IMR-90 (cell line): ENCODE measurements at regions not wholly inside any gene's neighbourhood (a gene's known extent, or its start where the extent isn't known, plus 50 kb on each side); places are given as distances from the start of the nearest gene placed in this dataset.

Source experiments
- ATAC-seq: fragments of 200-7000 bp; cut with Tn5 transposase; 2 replicates; pipeline ENCODE4 v1.9.1; 2020; ENCODE audit warnings: low read depth, mild to moderate bottlenecking, moderate library complexity
- BruUV-seq: library from RNA; stranded (reverse); fragments of 400-500 nt; replicated peaks from 2 replicates; lab custom pipeline; 2021; lab: Mats Ljungman, UMichigan
- CTCF ChIA-PET: fragments of 300-600 bp; formaldehyde crosslinking; extraction: SDS; loops from one replicate; lab custom pipeline; 2021; ENCODE audit warnings: antibody characterized with exemption; lab: Yijun Ruan, JAX
- POLR2A ChIA-PET: fragments of 300-600 bp; sonication (Branson Sonifier 250); formaldehyde crosslinking; loops from one replicate; lab custom pipeline; 2022; ENCODE audit warnings: antibody characterized with exemption; ENCODE audit not compliant: unreplicated experiment; lab: Charles Lee
- DNase-seq: peaks from one replicate; pipeline ENCODE4 v3.0.0; 2013
- H2AFZ ChIP-seq: replicated peaks from 2 replicates; pipeline ENCODE3; 2013; ENCODE audit warnings: low read length, mild to moderate bottlenecking; ENCODE audit not compliant: poor library complexity
- H2AK5ac ChIP-seq: 2 replicates; pipeline ENCODE4 v1.6.1; 2013; ENCODE audit warnings: low read depth, low read length, inconsistent platforms
- H2AK9ac ChIP-seq: replicated peaks from 2 replicates; pipeline ENCODE3; 2013; ENCODE audit warnings: mild to moderate bottlenecking, low read depth, low read length, moderate library complexity; ENCODE audit not compliant: poor library complexity
- H2BK120ac ChIP-seq: 2 replicates; pipeline ENCODE4 v1.6.1; 2013; ENCODE audit warnings: low read depth, low read length, inconsistent platforms
- H2BK15ac ChIP-seq: 3 replicates; pipeline ENCODE4 v1.6.1; 2013; ENCODE audit warnings: low read depth, low read length, inconsistent platforms
- H2BK20ac ChIP-seq: 2 replicates; pipeline ENCODE4 v1.6.1; 2013; ENCODE audit warnings: low read depth, mild to moderate bottlenecking, inconsistent platforms, low read length, moderate library complexity
- H2BK5ac ChIP-seq: 2 replicates; pipeline ENCODE4 v1.6.1; 2013; ENCODE audit warnings: mild to moderate bottlenecking, low read depth, low read length, inconsistent platforms; ENCODE audit not compliant: poor library complexity, severe bottlenecking
- H3K14ac ChIP-seq: replicated peaks from 2 replicates; pipeline ENCODE4 v1.6.1; 2013; ENCODE audit warnings: low read depth, low read length, inconsistent platforms
- H3K18ac ChIP-seq: 2 replicates; pipeline ENCODE4 v1.6.1; 2013; ENCODE audit warnings: low read depth, low read length, control low read depth
- H3K23ac ChIP-seq: 2 replicates; pipeline ENCODE4 v1.6.1; 2013; ENCODE audit warnings: low read depth, low read length, inconsistent platforms
- H3K27ac ChIP-seq: 2 replicates; pipeline ENCODE4 v1.5.1; 2013; ENCODE audit warnings: mild to moderate bottlenecking, control low read depth, low read length; ENCODE audit not compliant: insufficient read depth
- H3K27me3 ChIP-seq: 2 replicates; pipeline ENCODE4 v1.6.1; 2013; ENCODE audit warnings: low read length; ENCODE audit not compliant: control insufficient read depth, insufficient read depth
- H3K36me3 ChIP-seq: 2 replicates; pipeline ENCODE4 v1.6.1; 2013; ENCODE audit warnings: low read length, mixed read lengths; ENCODE audit not compliant: control insufficient read depth, insufficient read depth
- H3K4ac ChIP-seq: 2 replicates; pipeline ENCODE4 v1.6.1; 2013; ENCODE audit warnings: low read depth, low read length, inconsistent platforms
- H3K4me1 ChIP-seq: 2 replicates; pipeline ENCODE4 v1.6.1; 2013; ENCODE audit warnings: low read length, mixed read lengths; ENCODE audit not compliant: control insufficient read depth, insufficient read depth
- H3K4me2 ChIP-seq: 2 replicates; pipeline ENCODE4 v1.6.1; 2013; ENCODE audit warnings: low read depth, mild to moderate bottlenecking, control low read depth, low read length, moderate library complexity
- H3K4me3 ChIP-seq: 2 replicates; pipeline ENCODE4 v1.5.1; 2013; ENCODE audit warnings: low read depth, mild to moderate bottlenecking, control low read depth, low read length, moderate library complexity; ENCODE audit not compliant: insufficient read depth
- H3K56ac ChIP-seq: 2 replicates; pipeline ENCODE4 v1.6.1; 2013; ENCODE audit warnings: low read length, inconsistent platforms; ENCODE audit not compliant: insufficient read depth; ENCODE audit errors: extremely low read depth
- H3K79me1 ChIP-seq, 2 experiments: 2 replicates each; pipeline ENCODE4 v1.6.1; 2013; ENCODE audit warnings: low read length in 2 of 2, inconsistent platforms in 1 of 2, low read depth in 1 of 2
- H3K9ac ChIP-seq: 2 replicates; pipeline ENCODE4 v1.6.1; 2013; ENCODE audit warnings: low read depth, low read length, control low read depth
- H3K9me1 ChIP-seq: 2 replicates; pipeline ENCODE4 v1.6.1; 2013; ENCODE audit warnings: low read length, inconsistent platforms; ENCODE audit not compliant: insufficient read depth
- H3K9me3 ChIP-seq: 2 replicates; pipeline ENCODE4 v1.6.1; 2013; ENCODE audit warnings: low read length; ENCODE audit not compliant: control insufficient read depth, insufficient read depth
- H4K20me1 ChIP-seq: 2 replicates; pipeline ENCODE4 v1.6.1; 2013; ENCODE audit warnings: low read length, inconsistent platforms; ENCODE audit not compliant: insufficient read depth
- H4K5ac ChIP-seq: 2 replicates; pipeline ENCODE4 v1.6.1; 2013; ENCODE audit warnings: mild to moderate bottlenecking, low read depth, low read length, control low read depth
- H4K8ac ChIP-seq, 2 experiments: 2 replicates each; pipeline ENCODE4 v1.6.1; 2013; ENCODE audit warnings: low read depth in 2 of 2, low read length in 2 of 2, control low read depth in 1 of 2, inconsistent platforms in 1 of 2
- H4K91ac ChIP-seq: 2 replicates; pipeline ENCODE4 v1.6.1; 2013; ENCODE audit warnings: low read depth, low read length, inconsistent platforms; ENCODE audit not compliant: insufficient read depth
- BHLHE40 ChIP-seq: fragments of 150-350 bp; IDR thresholded peaks from 2 replicates; pipeline ENCODE4 v1.6.1; 2016; ENCODE audit warnings: mild to moderate bottlenecking, low read depth, low read length
- CEBPB ChIP-seq: IDR thresholded peaks from 2 replicates; pipeline ENCODE4 v1.6.1; 2012; ENCODE audit warnings: low read depth, low read length, improper control_type of control experiment
- CHD1 ChIP-seq: IDR thresholded peaks from 2 replicates; pipeline ENCODE4 v1.6.1; 2012; ENCODE audit warnings: low read depth, low read length, improper control_type of control experiment
- FOS ChIP-seq: fragments of 150-350 bp; IDR thresholded peaks from 2 replicates; pipeline ENCODE4 v1.6.1; 2016; ENCODE audit warnings: low read depth, low read length
- MAFK ChIP-seq: IDR thresholded peaks from 2 replicates; pipeline ENCODE4 v1.6.1; 2012; ENCODE audit warnings: low read depth, low read length, improper control_type of control experiment
- MAZ ChIP-seq: IDR thresholded peaks from 2 replicates; pipeline ENCODE4 v1.6.1; 2012; ENCODE audit warnings: low read depth, mild to moderate bottlenecking, low read length, improper control_type of control experiment, moderate library complexity, borderline replicate concordance
- MXI1 ChIP-seq: IDR thresholded peaks from 2 replicates; pipeline ENCODE4 v1.6.1; 2012; ENCODE audit warnings: low read depth, mild to moderate bottlenecking, low read length, moderate library complexity, borderline replicate concordance
- NFE2L2 ChIP-seq: fragments of 150-350 bp; IDR thresholded peaks from 2 replicates; pipeline ENCODE4 v1.6.1; 2016; ENCODE audit warnings: low read depth, mild to moderate bottlenecking, low read length
- POLR2A ChIP-seq: IDR thresholded peaks from 2 replicates; pipeline ENCODE4 v1.6.1; 2012; ENCODE audit warnings: mild to moderate bottlenecking, low read depth, low read length
- RAD21 ChIP-seq: IDR thresholded peaks from 2 replicates; pipeline ENCODE4 v1.6.1; 2012; ENCODE audit warnings: low read length, improper control_type of control experiment
- RCOR1 ChIP-seq: IDR thresholded peaks from 2 replicates; pipeline ENCODE4 v1.6.1; 2012; ENCODE audit warnings: mild to moderate bottlenecking, low read length, improper control_type of control experiment; ENCODE audit not compliant: insufficient replicate concordance
- RFX5 ChIP-seq: IDR thresholded peaks from 2 replicates; pipeline ENCODE4 v1.8.0; 2012; ENCODE audit warnings: low read depth, mild to moderate bottlenecking, low read length, moderate library complexity
- SMC3 ChIP-seq: fragments of 150-350 bp; IDR thresholded peaks from 2 replicates; pipeline ENCODE4 v1.6.1; 2016; ENCODE audit warnings: low read depth, mild to moderate bottlenecking, antibody characterized with exemption, low read length, moderate library complexity
- WGBS, 2 experiments: methylation state at CpG; one replicate each; pipeline versions ENCODE4 v1.1.5 to v1.1.7; 2013; ENCODE audit warnings: missing lambda C conversion rate in 2 of 2; ENCODE audit not compliant: insufficient read length in 1 of 2; ENCODE audit errors: extremely low coverage in 2 of 2; 5-methylcytosine and 5-hydroxymethylcytosine counted together
- dilution Hi-C: fragments of 300-500 bp; cut with HindIII; formaldehyde crosslinking; loops from one replicate; pipeline ENCODE4 v1.14.3; 2018; ENCODE audit warnings: low sequenced_read_pairs; ENCODE audit not compliant: unreplicated experiment
- in situ Hi-C: fragments of 300-500 bp; cut with MboI; formaldehyde crosslinking; loops from 3 replicates; pipeline ENCODE4 v1.14.3; 2019; ENCODE audit warnings: low sequenced_read_pairs, inconsistent platforms, mixed read lengths
- intact Hi-C: fragments of 100-400 bp; cut with micrococcal nuclease; formaldehyde crosslinking; loops from 2 replicates; pipeline ENCODE4 v1.10.0; 2022
- TF ChIP-seq, protein P1 (sequence below): conservative IDR thresholded peaks from 2 replicates; pipeline ENCODE4 v1.5.1; 2012; ENCODE audit warnings: mild to moderate bottlenecking, low read depth, low read length, improper control_type of control experiment
- TF ChIP-seq, protein P2 (sequence below): fragments of 150-350 bp; IDR thresholded peaks from 2 replicates; pipeline ENCODE4 v1.6.1; 2017; ENCODE audit warnings: mild to moderate bottlenecking, antibody characterized with exemption, low read length, low read depth
- TF ChIP-seq, protein P3 (sequence below): fragments of 150-350 bp; IDR thresholded peaks from 2 replicates; pipeline ENCODE4 v1.6.1; 2016; ENCODE audit warnings: low read depth, mild to moderate bottlenecking, low read length, moderate library complexity, borderline replicate concordance

DNA sequence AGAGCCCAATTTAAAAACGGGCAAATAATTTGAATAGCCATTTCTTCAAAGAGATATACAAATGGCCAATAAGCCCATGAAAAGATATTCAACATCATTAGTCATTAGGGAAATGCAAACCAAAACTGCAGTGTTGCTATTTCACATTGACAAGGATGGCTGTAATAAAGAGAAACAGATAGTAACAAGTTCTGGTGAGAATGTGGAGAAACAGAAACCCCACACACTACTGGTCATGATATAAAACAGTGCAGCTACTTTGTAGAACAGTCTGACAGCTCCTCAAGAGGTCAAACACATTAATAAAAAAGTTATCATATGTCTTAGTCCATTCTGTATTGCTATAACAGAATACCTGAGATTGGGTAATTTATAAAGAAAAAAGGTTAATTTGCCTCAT is 237.0 kb upstream of the GRAMD2B start:
- no peak overlapping the region for H4K5ac ChIP-seq
- H2AK9ac ChIP-seq = no peak overlapping the region
- no peak overlapping the region for H4K91ac ChIP-seq

More for the DNA sequence above, 237.0 kb upstream of the GRAMD2B start:
- H2BK5ac ChIP-seq = no peak overlapping the region
- DNase-seq (no peak), ATAC-seq (no peak)
- H3K4me1 ChIP-seq = no peaks in the 10 kb centered on the region
- H3K23ac ChIP-seq = no peak overlapping the region
- dilution Hi-C loops (no loop called here), intact Hi-C loops (no loop called here), in situ Hi-C loops (no loop called here)
- H3K4me3 ChIP-seq = no peak overlapping the region
- no CpG with 5 or more reads among the region's 1 CpG for WGBS, 2 experiments
- H3K18ac ChIP-seq = no peak overlapping the region
- H3K27ac ChIP-seq = no peak overlapping the region
- H3K56ac ChIP-seq = no peak overlapping the region
- H3K9me3 ChIP-seq = no peaks in the 10 kb centered on the region
- BruUV-seq = no TSS peak
- H2AK5ac ChIP-seq = no peak overlapping the region
- no peak overlapping the region for H3K4ac ChIP-seq
- CTCF ChIA-PET = no interaction called here
- no peak for TF ChIP-seq POLR2A
- no peak for TF ChIP-seq MAFK
- TF ChIP-seq BHLHE40 = no peak
- TF ChIP-seq, protein P1, sequence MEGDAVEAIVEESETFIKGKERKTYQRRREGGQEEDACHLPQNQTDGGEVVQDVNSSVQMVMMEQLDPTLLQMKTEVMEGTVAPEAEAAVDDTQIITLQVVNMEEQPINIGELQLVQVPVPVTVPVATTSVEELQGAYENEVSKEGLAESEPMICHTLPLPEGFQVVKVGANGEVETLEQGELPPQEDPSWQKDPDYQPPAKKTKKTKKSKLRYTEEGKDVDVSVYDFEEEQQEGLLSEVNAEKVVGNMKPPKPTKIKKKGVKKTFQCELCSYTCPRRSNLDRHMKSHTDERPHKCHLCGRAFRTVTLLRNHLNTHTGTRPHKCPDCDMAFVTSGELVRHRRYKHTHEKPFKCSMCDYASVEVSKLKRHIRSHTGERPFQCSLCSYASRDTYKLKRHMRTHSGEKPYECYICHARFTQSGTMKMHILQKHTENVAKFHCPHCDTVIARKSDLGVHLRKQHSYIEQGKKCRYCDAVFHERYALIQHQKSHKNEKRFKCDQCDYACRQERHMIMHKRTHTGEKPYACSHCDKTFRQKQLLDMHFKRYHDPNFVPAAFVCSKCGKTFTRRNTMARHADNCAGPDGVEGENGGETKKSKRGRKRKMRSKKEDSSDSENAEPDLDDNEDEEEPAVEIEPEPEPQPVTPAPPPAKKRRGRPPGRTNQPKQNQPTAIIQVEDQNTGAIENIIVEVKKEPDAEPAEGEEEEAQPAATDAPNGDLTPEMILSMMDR = no peak
- no peak for TF ChIP-seq SMC3
- no peak for TF ChIP-seq CHD1
- TF ChIP-seq NFE2L2 = no peak
- TF ChIP-seq CEBPB = no peak
- TF ChIP-seq RFX5 = no peak
- TF ChIP-seq FOS = no peak
- TF ChIP-seq, protein P2, sequence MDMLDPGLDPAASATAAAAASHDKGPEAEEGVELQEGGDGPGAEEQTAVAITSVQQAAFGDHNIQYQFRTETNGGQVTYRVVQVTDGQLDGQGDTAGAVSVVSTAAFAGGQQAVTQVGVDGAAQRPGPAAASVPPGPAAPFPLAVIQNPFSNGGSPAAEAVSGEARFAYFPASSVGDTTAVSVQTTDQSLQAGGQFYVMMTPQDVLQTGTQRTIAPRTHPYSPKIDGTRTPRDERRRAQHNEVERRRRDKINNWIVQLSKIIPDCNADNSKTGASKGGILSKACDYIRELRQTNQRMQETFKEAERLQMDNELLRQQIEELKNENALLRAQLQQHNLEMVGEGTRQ = no peak
- TF ChIP-seq RAD21 = no peak
- no peak for TF ChIP-seq MAZ
- TF ChIP-seq MXI1 = no peak
- TF ChIP-seq, protein P3, sequence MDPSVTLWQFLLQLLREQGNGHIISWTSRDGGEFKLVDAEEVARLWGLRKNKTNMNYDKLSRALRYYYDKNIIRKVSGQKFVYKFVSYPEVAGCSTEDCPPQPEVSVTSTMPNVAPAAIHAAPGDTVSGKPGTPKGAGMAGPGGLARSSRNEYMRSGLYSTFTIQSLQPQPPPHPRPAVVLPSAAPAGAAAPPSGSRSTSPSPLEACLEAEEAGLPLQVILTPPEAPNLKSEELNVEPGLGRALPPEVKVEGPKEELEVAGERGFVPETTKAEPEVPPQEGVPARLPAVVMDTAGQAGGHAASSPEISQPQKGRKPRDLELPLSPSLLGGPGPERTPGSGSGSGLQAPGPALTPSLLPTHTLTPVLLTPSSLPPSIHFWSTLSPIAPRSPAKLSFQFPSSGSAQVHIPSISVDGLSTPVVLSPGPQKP = no peak
- no peak for TF ChIP-seq RCOR1
- no peaks in the 10 kb centered on the region for H4K20me1 ChIP-seq
- no peaks in the 10 kb centered on the region for H3K79me1 ChIP-seq
- no peak overlapping the region for H3K14ac ChIP-seq
- no peak overlapping the region for H2AFZ ChIP-seq
- POLR2A ChIA-PET = no interaction called here
- no peaks in the 10 kb centered on the region for H3K9me1 ChIP-seq
- no peak overlapping the region for H3K4me2 ChIP-seq
- H2BK20ac ChIP-seq = no peak overlapping the region
- no peak overlapping the region for H2BK120ac ChIP-seq
- H3K27me3 ChIP-seq = no peaks in the 10 kb centered on the region
- H4K8ac ChIP-seq = no peak overlapping the region
- no peak overlapping the region for H3K9ac ChIP-seq
- H2BK15ac ChIP-seq = no peak overlapping the region
- no peaks in the 10 kb centered on the region for H3K36me3 ChIP-seq
